HG02970 (cell line): ENCODE measurements at regions not wholly inside any gene's neighbourhood (a gene's known extent, or its start where the extent isn't known, plus 50 kb on each side); places are given as distances from the start of the nearest gene placed in this dataset.
"Not testable (repeated sequence)": the region's sequence is repeated elsewhere in the genome, so short reads cannot be mapped to it uniquely, and the experiment has no call there.

Source experiments
- ATAC-seq: cut with Tn5 transposase; IDR thresholded peaks from one replicate; pipeline ENCODE4 v1.9.1; 2021; ENCODE audit warnings: mild to moderate bottlenecking, moderate library complexity, moderate number of reproducible peaks; ENCODE audit not compliant: unreplicated experiment, low FRiP score

DNA sequence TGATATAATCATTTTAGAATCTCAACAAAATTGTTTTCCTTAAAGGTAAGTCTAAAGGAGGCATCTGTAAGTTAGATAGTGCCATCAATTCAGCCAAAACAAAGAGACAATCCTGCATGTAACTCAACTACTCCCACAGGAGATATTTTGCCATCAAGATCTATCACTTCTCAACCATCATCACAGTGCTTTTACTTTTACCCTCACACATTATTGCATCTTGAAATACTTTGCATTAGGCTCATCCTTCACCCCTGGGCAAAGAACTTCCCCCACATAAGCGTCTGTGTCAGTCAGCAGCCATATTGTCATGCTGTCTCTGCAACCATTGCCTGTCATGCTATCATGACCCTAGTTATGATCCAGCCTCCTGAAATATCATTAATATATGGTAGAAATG lies 54.9 kb upstream of the NLGN1 start:
- no peak for ATAC-seq

DNA sequence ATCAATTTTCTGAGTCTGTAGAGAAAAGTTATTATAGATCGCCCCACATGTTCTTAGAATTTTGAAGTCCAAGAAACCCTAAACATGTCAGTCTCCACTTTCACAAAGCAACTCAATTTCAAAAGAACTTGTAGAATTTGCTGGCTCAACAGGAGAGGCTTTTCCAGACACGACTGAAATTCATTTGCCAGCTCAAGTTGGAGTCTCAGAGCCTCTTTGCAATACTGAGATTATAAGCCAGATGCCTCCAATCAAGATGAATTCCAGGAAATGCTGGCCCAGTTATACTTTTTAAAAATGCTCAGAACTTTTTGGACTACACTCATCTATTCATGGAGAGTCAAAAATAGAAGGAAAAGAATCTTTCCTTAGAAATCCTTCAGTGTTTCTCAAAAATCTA lies 56.9 kb upstream of the NLGN1 start:
- no peak for ATAC-seq

DNA sequence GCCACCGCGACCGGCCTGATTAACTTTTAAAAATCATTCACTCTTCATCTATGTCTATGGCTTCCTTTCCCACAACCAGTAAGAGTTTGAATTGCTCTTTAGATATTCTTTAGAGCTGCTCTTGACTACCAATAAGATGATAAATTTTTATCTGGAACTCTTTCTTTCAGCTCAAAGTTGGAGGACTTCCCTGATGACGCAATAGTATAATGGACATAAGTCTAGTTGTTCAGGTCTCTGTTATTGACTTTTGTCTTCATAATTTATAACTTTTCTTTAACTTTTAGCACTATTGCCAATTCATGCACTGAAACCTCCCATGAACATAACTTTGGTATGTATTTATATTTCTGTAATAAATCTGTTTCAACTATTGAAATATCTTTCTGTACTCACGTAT lies 61.3 kb upstream of the NLGN1 start:
- no peak for ATAC-seq

DNA sequence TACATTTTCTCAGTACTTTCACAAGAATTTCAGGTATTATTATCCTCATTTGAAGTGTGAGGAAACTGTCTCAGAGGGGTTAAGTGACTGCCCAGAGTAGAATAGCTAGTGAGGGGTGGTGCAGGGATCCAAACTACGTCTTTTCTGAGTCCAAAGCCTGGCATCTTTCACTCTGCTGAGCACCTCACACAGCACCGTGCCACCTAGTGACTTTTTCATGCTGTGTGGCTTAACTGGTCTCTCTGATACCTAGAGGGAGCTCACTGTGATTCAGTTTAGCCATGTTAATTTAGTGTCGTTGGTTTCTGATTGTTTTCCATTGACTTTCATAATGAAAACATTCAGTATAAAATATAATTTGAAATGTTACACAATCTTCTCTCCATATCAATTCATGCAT lies 91.4 kb upstream of the NLGN1 start:
- ATAC-seq = no peak

DNA sequence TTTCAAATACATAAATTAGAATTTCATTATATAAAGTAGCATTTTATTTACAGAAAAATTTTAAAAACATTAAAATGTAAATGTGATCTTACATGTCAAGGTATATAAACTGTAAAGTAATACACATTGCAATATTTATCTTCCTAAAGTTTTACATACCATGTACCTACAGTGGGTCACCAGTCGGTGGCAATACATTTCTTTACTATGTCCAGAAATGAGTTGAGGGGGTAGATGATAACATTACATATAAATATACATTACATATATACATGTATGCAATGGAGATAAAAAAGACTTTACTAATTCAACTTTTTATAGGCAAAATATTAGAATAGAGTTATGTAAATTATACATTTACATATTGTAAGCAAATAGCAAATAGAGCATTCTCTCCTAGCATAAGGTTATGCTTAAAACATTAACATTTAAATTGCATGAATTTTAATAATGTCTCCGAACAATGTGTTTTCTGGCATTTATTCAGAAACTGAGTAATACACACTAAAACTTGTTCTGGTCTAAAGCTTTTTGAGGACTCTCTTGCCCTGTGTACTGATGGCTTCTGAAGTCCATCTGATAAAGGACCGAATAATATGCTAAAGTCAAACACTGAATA lies 93.3 kb upstream of the NLGN1 start:
- no peak for ATAC-seq

DNA sequence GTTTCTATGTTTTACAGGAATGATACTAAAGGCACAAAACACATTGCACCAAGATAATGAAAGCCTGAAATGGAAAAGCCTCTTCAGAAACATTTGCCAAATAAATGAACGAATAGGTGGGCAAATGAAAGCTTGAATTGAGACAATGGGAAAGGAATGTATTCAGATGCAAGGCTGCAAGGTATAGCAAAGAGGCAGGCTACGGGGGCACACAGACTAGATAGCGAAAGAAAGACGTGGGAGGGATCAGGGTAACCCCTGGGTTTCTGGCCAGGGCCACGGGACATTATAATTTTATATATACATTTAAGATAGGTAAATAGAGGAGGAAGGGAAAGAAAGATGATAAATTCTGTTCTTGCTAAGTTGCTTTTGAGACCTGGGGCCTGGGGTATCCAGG lies 95.9 kb upstream of the NLGN1 start:
- no peak for ATAC-seq

DNA sequence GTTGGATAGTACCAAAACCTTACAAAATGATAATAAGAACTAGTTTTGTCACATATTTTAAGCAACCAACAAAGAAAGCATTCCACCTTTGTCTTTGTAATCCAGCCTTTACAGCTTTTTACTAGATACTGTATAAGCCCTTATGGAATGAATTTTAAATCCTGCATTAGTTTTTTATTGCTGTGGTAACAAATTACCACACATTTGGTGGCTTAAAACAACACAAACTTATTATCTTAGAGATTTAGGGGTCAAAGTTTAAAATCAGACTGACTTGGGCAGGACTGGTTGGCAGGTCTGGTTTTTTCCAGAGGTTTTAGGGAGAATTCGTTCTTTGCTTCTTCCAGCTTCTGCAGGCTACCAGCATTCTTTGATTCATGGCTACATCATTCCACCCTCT lies 108.5 kb upstream of the NLGN1 start:
- ATAC-seq = no peak

DNA sequence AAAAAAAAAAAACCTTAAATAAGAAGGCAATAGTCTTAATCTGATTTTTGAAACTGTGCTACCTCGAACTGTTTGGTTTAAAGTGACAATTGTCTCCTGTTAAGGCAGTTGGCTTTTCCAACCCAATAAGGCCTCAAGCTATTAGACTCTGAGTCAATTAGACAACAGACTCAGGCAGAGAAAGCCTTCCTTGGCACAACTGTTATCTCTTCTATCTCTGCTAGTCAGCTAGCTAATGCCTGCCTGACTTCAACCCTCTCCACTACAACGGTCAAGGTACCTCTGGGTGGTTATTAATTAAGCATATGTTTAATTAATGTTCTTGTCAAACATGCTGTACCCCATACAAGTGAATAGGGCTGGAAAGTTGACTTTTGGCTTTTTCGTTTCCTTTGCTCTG lies 110.2 kb upstream of the NLGN1 start:
- no peak for ATAC-seq

DNA sequence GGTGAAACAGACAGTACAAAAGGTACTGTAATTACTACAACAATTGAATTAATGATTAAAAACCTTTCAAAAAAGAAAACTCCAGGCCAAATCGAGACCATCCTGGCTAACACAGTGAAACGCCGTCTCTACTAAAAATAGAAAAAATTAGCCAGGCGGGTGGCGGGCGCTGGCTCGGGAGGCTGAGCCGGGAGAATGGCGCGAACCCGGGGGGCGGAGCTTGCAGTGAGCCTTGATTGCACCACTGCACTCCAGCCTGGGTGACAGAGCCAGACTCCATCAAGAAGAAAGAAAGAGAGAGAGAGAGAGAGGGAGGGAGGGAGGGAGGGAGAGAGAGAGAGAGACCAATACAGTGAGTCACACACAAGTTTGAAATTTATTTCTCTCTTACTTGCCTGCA lies 111.0 kb upstream of the NLGN1 start:
- ATAC-seq = not testable (repeated sequence)

DNA sequence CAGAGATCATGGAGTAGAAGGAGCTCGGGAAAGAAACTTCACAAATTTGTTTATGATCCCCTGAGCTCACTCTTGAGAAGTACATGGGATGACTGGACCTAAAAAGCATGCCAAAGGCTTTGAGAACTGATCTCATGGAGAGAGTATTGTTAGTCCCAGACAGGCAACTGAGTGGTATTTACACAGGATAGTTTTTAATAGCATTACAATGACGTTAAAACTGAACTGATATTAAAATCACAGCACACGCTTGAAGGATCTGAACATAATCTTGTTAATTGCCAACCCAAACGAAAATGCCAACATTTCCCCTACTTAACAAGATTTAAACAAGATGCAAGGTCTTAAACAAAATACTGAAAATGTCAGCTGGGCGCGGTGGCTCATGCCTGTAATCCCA lies 113.2 kb upstream of the NLGN1 start:
- no peak for ATAC-seq

DNA sequence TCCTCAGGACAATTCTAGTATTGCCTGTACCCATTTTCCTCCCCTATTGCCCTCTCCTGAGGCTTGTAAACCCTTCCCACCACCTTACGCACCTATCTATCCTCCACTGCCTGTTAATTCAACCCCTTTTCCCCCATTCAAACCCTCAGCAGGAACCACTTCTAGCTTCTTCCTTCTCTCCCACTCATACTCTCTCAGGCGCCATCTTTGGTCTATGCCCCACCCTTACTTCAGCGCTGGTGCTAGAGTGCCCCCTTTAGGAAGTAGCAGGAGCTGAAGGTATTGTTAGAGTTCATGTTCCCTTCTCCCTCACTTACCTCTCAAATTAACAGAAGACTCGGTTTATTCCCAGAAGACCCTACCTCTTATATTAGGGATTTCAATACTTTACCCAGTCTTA lies 121.8 kb upstream of the NLGN1 start:
- ATAC-seq = peak; percentile 55

DNA sequence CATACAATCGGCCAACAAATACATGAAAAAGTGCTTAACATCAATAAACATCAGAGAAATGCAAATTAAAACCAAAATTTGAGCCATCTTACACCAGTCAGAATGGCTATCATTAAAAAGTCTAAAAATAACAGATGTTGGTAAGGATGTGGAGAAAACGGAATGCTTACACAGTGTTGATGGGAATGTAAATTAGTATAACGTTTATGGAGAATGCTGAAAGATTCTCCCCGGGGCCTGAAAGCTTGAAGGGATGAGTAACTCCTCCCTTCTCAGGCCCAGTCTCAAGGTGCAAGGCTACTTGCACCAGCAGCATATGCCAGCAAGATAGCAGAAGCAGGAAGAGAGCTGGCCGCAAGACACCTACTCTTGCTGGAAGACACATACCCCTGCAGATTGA lies 123.7 kb upstream of the NLGN1 start:
- ATAC-seq = no peak

DNA sequence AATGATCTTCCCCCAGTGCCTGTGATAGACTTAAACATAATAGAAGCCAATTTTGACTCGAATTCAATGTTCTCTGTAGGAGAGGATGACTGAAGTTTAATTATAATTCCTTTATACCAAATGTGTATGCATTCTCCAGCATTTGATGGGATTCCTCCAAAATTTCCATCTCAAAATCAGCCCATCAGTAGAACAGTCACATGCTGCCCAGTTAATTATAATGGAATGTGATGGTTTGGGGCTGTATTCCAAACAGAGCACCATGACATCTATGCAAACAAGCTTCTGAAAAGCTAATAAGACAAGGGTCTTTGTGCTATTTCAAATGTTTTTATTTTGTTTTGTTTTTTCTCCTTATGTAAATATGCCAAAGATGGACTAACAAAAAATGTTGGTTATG lies 127.7 kb upstream of the SPATA16 start:
- no peak for ATAC-seq

DNA sequence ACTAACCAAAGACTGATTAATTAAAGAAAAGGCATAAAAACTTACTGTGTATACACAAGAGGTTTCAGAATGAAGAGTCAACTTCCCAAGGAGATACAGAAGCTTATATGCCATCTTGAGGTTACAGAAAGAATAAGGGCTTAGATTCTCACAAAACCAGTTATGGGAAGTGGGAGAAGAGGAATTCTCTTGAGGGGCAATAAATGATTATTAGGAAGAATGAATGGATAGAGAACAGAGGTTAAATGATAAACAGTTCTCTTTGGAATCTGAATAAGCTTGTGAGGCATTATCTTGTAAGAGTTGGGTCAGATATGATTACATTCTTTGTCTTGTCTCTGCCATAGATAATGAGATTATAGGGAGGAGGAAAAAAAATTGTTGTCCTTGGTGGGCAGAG lies 126.7 kb upstream of the SPATA16 start:
- ATAC-seq = no peak

DNA sequence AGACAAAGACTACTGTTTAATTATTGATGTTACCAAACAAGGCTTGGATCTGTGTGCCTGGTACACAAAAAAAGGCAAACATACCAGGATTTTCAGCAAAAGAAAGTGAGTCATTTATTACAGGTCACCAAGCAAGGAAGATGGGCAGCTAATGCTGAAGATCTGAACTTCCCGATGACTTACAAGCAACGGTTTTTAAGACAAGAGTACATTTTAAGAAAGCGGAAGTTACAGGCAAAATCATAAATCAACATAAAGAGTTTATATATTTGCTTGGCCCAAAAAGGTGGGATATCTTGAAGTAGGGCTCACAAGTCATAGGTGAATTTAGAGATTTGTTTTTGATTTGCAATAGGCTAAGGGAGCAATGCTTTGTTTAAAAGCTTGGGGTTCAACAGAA lies 125.4 kb upstream of the SPATA16 start:
- no peak for ATAC-seq

DNA sequence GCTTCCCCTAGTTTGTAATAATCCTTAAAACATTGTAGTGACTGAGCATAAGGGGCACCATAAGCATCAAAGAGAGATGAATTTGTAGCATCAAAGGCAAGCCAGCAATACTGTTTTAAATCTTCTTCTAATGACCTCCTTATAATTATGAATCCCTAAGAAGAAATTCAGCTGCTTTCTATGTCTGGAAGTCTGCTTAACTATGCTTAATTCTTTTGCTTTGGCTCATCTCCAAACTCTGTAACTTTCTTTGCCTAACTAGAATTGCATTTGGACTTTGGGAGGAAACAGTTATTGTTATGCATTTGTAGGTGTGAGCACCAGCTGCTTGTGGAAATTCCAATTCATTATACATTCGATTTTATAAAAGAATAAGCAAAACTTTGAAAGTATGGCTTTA lies 117.7 kb upstream of the SPATA16 start:
- no peak for ATAC-seq

DNA sequence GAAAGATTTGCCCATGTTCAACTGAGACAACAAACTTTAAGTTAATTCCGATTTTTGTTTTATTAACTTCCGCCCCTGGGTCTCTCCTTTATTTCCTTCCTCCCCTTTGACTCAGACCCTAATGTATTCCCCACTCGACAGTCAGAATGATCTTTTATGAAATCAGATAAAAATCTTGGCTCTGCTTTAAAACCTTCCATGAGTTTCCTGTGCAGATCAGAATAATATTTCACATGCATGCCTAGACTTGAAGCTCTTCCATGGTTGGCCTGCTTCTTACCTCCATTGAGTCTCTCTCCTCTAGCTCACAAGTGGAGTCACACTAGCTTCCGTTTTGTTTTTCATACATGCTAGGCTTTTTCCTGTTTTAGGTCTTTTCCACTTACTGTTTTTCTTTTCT lies 116.8 kb upstream of the SPATA16 start:
- ATAC-seq = no peak

DNA sequence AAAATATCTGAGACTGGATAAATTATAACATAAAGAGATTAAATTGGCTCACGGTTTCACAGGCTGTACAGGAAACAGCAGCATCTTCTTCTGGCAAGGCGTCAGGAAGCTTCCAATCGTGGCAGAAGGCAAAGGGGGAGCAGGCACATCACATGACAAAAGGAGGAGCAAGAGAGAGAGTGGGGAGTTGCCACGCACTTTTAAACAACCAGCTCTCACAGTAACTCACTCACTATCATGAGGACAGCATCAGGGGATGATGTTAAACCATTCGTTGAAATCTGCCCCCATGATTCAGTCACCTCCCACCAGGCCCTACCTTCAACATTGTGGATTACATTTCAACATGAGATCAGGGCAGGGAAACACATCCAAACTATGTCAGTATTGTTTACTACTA lies 114.5 kb upstream of the SPATA16 start:
- no peak for ATAC-seq

DNA sequence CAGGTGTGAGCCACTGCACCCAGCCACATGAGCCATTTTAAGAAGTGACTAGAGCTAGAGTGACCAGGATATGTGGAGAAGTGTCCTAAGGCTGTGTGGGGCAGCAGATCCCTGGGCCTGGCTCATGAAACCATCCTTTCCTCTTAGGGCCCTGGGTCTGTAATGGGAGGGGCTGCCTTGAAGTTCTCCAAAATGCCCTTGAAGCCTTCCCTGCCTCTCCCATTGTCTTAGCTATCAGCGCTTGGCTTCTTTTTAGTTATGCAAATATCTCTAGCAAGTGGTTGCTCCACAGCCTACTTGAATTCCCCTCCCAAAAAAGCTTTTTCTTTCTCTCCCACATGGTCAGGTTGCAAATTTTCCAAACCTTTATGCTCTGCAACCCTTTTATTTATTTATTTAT lies 112.4 kb upstream of the SPATA16 start:
- no peak for ATAC-seq

DNA sequence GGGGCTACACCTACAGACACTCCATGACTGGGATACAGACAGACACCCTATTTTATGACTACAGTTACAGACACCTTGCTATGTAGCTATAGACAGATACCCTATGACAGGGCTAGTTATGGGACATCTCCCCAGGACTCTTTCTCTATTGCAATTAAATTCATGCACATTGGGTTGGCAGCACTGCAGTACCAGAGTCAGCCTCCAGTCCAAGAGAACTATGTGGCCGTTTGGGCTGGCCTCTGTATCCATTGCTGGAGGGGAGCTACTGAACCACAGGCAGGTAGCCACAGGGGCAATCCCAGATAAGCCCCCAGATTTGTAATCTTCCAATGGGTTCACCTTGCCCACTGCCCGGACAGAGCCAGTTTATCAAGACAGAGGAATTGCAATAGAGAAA lies 108.4 kb upstream of the SPATA16 start:
- no peak for ATAC-seq

DNA sequence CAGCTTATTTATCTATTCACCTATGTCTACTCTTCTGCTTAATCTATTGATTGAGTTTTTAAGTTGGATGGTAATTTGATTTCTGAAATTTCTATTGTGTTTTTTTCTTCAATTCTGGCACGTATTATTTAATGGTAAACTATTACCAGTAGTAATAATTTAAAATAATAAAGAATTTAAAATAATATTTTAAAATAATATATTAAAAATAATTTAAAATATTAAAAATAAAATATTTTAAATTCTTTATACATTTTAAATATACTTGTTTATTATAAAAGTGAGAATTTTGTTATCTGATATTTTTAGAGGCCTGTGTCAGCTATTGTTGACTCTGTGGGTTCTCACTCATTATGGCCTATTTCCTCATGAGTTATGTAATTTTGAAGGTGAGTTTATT lies 100.7 kb upstream of the SPATA16 start:
- no peak for ATAC-seq

DNA sequence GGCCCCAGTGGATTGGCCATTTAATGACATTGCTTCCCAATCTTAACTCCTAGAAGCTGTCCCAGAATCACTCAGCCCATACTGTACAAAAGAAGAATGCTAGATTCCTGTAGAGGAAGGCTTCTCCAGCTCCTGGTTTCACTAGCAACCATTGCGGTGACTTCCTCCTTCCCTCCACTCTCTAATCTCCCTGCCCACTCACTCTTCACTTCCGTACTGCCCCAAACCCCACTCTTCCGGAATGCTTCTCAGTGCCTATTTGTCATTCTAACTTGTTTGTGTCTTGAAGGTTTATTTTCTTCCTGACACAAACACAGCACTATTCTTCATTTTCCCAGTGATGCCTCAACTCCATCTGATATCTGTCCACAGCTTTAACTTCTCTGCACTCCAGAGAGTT lies 97.1 kb upstream of the SPATA16 start:
- ATAC-seq = no peak

DNA sequence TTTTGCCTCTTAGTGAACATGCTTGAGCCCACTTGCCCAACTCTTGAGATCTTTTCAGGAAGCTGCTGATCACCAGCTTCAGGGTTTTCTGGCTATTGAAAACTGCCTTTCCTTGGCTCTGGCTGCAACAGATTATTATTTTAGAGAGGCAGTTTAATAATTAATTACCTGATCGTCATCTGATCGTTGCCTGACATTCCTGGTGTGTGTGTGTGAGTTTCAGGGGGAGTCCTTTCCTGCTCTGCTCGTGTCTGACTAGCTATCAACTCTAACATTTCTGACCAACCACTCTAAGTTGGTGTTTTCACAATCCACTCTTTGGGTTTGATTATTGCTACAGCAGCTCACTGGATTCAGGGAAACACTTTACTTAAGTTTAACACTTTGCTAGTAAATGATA lies 84.3 kb upstream of the SPATA16 start:
- ATAC-seq = no peak
